ENCODE measurements at regions not wholly inside any gene's neighbourhood (a gene's known extent, or its start where the extent isn't known, plus 50 kb on each side); places are given as distances from the start of the nearest gene placed in this dataset.

DNA sequence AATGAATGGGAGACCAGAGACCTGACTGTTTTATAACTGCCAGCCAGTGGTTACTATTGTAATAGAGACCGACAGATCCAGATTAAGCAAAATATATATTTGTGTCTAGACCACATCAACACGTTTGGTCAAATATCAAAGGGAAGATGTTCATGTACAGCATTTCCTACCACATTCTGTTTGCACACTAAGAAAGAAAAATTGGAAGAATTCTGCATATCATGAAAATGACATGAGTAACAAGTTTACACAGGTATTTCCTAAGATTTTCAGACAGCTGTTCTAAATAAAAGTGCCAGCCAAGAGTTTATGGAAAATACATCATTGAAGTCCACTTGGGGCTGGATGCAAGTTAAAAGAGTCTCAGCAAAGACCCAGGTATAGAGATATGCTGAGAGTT, 145.5 kb upstream of the ANO3 start:
- Histone ChIP-seq H3K4me1 (ENCODE audit: insufficient read depth, low read length) (no peaks in the 10 kb centered on the region), H4K20me1 (ENCODE audit: insufficient read depth, low read length) (no peaks in the 10 kb centered on the region), H3K9ac (ENCODE audit: low read depth, low read length) (no peak overlapping the region), H3K9me3 (ENCODE audit: insufficient read depth, low read length, severe bottlenecking) (no peaks in the 10 kb centered on the region), H3K79me2 (ENCODE audit: insufficient read depth, low read length) (no peaks in the 10 kb centered on the region), H3K4me3 (ENCODE audit: low read depth in 1 of 2, low read length in 2 of 2) (no peak overlapping the region), H3K27me3 (ENCODE audit: insufficient read depth, low read length, poor library complexity) (no peaks in the 10 kb centered on the region), H3K36me3 (ENCODE audit: insufficient read depth, low read length) (no peaks in the 10 kb centered on the region), H3K4me2 (ENCODE audit: insufficient read depth, low read length) (no peak overlapping the region), H3K27ac (ENCODE audit: low read length) (no peak overlapping the region), H2AFZ (ENCODE audit: low read depth, low read length) (no peak overlapping the region)
- TF ChIP-seq, protein P1, sequence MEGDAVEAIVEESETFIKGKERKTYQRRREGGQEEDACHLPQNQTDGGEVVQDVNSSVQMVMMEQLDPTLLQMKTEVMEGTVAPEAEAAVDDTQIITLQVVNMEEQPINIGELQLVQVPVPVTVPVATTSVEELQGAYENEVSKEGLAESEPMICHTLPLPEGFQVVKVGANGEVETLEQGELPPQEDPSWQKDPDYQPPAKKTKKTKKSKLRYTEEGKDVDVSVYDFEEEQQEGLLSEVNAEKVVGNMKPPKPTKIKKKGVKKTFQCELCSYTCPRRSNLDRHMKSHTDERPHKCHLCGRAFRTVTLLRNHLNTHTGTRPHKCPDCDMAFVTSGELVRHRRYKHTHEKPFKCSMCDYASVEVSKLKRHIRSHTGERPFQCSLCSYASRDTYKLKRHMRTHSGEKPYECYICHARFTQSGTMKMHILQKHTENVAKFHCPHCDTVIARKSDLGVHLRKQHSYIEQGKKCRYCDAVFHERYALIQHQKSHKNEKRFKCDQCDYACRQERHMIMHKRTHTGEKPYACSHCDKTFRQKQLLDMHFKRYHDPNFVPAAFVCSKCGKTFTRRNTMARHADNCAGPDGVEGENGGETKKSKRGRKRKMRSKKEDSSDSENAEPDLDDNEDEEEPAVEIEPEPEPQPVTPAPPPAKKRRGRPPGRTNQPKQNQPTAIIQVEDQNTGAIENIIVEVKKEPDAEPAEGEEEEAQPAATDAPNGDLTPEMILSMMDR (IDR thresholded peaks at IDR 0.05; ENCODE audit: borderline replicate concordance, extremely low read depth, low read length, poor library complexity, severe bottlenecking): no peak
- TF ChIP-seq EZH2 (IDR thresholded peaks at IDR 0.05; ENCODE audit: borderline replicate concordance, low read depth, low read length, severe bottlenecking): no peak
- no peak for DNase-seq
- ATAC-seq (ENCODE audit: insufficient read depth, low read depth): no peak

DNA sequence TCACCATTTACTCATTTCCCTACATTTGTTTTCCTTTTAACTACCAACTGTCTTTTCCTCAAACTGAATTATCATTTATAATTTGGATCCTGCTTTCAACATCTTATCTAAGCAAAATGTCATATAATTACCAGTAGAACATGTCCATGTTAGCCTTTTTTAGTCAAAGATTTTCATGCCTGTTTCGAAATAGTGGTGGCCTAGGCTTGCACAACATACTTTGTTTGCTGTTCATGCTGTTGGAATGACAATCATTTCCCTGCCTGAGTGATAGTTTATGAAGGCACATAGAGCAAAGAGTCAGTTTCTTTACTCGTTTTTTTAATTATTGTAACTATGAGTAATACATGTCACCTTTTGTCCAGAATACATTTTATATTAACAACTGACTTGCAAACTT, 144.3 kb upstream of the ANO3 start:
- Histone ChIP-seq H3K79me2 (ENCODE audit: insufficient read depth, low read length) (no peaks in the 10 kb centered on the region), H3K4me3 (ENCODE audit: low read depth in 1 of 2, low read length in 2 of 2) (no peak overlapping the region), H3K9me3 (ENCODE audit: insufficient read depth, low read length, severe bottlenecking) (no peaks in the 10 kb centered on the region), H2AFZ (ENCODE audit: low read depth, low read length) (no peak overlapping the region), H3K4me2 (ENCODE audit: insufficient read depth, low read length) (no peak overlapping the region), H3K9ac (ENCODE audit: low read depth, low read length) (no peak overlapping the region), H3K36me3 (ENCODE audit: insufficient read depth, low read length) (no peaks in the 10 kb centered on the region), H3K27ac (ENCODE audit: low read length) (no peak overlapping the region), H3K4me1 (ENCODE audit: insufficient read depth, low read length) (no peaks in the 10 kb centered on the region), H4K20me1 (ENCODE audit: insufficient read depth, low read length) (no peaks in the 10 kb centered on the region), H3K27me3 (ENCODE audit: insufficient read depth, low read length, poor library complexity) (no peaks in the 10 kb centered on the region)
- no peak for DNase-seq
- no peak for ATAC-seq (ENCODE audit: insufficient read depth, low read depth)
- TF ChIP-seq, protein P1 (IDR thresholded peaks at IDR 0.05; ENCODE audit: borderline replicate concordance, extremely low read depth, low read length, poor library complexity, severe bottlenecking): no peak
- TF ChIP-seq EZH2 (IDR thresholded peaks at IDR 0.05; ENCODE audit: borderline replicate concordance, low read depth, low read length, severe bottlenecking): no peak

DNA sequence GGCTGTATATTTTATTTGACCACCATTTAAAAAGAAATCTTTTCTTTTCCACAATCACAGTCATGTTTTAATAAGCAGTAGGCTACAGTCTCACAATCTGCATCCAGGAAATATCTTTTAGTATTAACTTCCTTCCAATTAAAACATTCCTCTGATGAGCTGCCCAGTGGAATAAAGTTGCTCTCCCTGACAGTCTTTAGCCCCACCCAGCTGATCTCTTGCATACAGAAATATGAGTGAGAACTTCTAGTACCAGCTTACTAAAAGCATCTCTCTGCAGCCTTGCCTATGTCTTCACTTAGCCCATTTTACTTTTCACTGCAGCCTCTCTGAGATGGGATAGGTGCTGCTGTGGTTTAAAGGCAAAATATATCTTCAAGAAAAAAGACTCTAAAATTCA, 143.4 kb upstream of the ANO3 start:
- no peaks in the 10 kb centered on the region for H3K4me1 ChIP-seq (ENCODE audit: insufficient read depth, low read length)
- no peaks in the 10 kb centered on the region for H3K27me3 ChIP-seq (ENCODE audit: insufficient read depth, low read length, poor library complexity)
- H3K9ac ChIP-seq (ENCODE audit: low read depth, low read length): no peak overlapping the region
- ATAC-seq (ENCODE audit: insufficient read depth, low read depth) (no peak), DNase-seq (no peak)
- H3K27ac ChIP-seq (ENCODE audit: low read length): no peak overlapping the region
- H3K9me3 ChIP-seq (ENCODE audit: insufficient read depth, low read length, severe bottlenecking): no peaks in the 10 kb centered on the region
- H3K36me3 ChIP-seq (ENCODE audit: insufficient read depth, low read length): no peaks in the 10 kb centered on the region
- no peak overlapping the region for H3K4me3 ChIP-seq (ENCODE audit: low read depth in 1 of 2, low read length in 2 of 2)
- no peak overlapping the region for H3K4me2 ChIP-seq (ENCODE audit: insufficient read depth, low read length)
- H2AFZ ChIP-seq (ENCODE audit: low read depth, low read length): no peak overlapping the region
- no peaks in the 10 kb centered on the region for H3K79me2 ChIP-seq (ENCODE audit: insufficient read depth, low read length)
- no peak for TF ChIP-seq EZH2 (IDR thresholded peaks at IDR 0.05; ENCODE audit: borderline replicate concordance, low read depth, low read length, severe bottlenecking)
- TF ChIP-seq, protein P1 (IDR thresholded peaks at IDR 0.05; ENCODE audit: borderline replicate concordance, extremely low read depth, low read length, poor library complexity, severe bottlenecking): no peak
- no peaks in the 10 kb centered on the region for H4K20me1 ChIP-seq (ENCODE audit: insufficient read depth, low read length)

DNA sequence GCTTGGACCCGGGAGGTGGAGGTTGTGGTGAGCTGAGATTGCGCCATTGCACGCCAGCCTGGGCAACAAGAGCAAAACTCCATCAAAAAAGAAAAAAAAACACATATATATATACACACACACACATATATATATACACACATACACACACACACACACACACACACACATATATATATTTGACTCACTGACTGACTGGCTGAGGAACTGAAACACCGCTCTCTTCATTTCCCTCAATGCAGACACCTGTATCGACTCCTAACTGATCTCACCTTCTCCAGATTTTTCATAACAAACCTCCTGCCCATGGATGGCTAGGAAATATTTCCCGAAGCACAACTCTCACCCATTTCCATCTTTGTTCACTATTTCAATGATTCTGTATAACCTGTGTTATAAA, 140.7 kb upstream of the ANO3 start:
- Histone ChIP-seq H2AFZ (ENCODE audit: low read depth, low read length) (no peak overlapping the region), H3K4me3 (ENCODE audit: low read depth in 1 of 2, low read length in 2 of 2) (no peak overlapping the region), H4K20me1 (ENCODE audit: insufficient read depth, low read length) (no peaks in the 10 kb centered on the region), H3K4me2 (ENCODE audit: insufficient read depth, low read length) (no peak overlapping the region), H3K27ac (ENCODE audit: low read length) (no peak overlapping the region), H3K79me2 (ENCODE audit: insufficient read depth, low read length) (no peaks in the 10 kb centered on the region), H3K4me1 (ENCODE audit: insufficient read depth, low read length) (no peaks in the 10 kb centered on the region), H3K9me3 (ENCODE audit: insufficient read depth, low read length, severe bottlenecking) (no peaks in the 10 kb centered on the region), H3K36me3 (ENCODE audit: insufficient read depth, low read length) (no peaks in the 10 kb centered on the region), H3K27me3 (ENCODE audit: insufficient read depth, low read length, poor library complexity) (no peaks in the 10 kb centered on the region), H3K9ac (ENCODE audit: low read depth, low read length) (no peak overlapping the region)
- no peak for TF ChIP-seq EZH2 (IDR thresholded peaks at IDR 0.05; ENCODE audit: borderline replicate concordance, low read depth, low read length, severe bottlenecking)
- TF ChIP-seq, protein P1 (IDR thresholded peaks at IDR 0.05; ENCODE audit: borderline replicate concordance, extremely low read depth, low read length, poor library complexity, severe bottlenecking): no peak
- no peak for ATAC-seq (ENCODE audit: insufficient read depth, low read depth)
- DNase-seq: no peak

All from DND-41 (cell line).